OCI-LY1 (cell line): ENCODE measurements at regions not wholly inside any gene's neighbourhood (a gene's known extent, or its start where the extent isn't known, plus 50 kb on each side); places are given as distances from the start of the nearest gene placed in this dataset.

Source experiments
- CTCF ChIP-seq: fragments of 200-600 bp; sonication (generic), shearing (Covaris generic); IDR thresholded peaks from 2 replicates; pipeline ENCODE4 v1.5.1; 2017; ENCODE audit warnings: mild to moderate bottlenecking, antibody characterized with exemption, low read length, moderate library complexity, mixed read lengths
- EZH2 ChIP-seq: fragments of 200-600 bp; sonication (generic), shearing (Covaris generic); IDR thresholded peaks from 2 replicates; pipeline ENCODE4 v1.8.0; 2017; ENCODE audit warnings: borderline replicate concordance, mixed run types, mild to moderate bottlenecking, antibody characterized with exemption, low read length, moderate library complexity, mixed read lengths

GRCh38 chr10:21180604-21181003 is 283.5 kb upstream of the NEBL start:
- no peak for TF ChIP-seq CTCF
- TF ChIP-seq EZH2: no peak
